Left ventricle myocardium inferior (tissue), 1 donor: ENCODE measurements at regions not wholly inside any gene's neighbourhood (a gene's known extent, or its start where the extent isn't known, plus 50 kb on each side); places are given as distances from the start of the nearest gene placed in this dataset.

Experiments used
- DNase-seq: peaks from one replicate; pipeline ENCODE4 v3.0.0-alpha.2; 2020
- H3K27ac ChIP-seq: fragments of 200-600 bp; replicated peaks from 2 replicates; pipeline ENCODE4 v1.8.0; 2021
- H3K27me3 ChIP-seq: fragments of 200-600 bp; 2 replicates; pipeline ENCODE4 v1.8.0; 2021; ENCODE audit warnings: low read depth
- H3K36me3 ChIP-seq: fragments of 200-600 bp; 2 replicates; pipeline ENCODE4 v1.8.0; 2021
- H3K4me1 ChIP-seq: fragments of 200-600 bp; 2 replicates; pipeline ENCODE4 v1.8.0; 2021
- H3K4me3 ChIP-seq: fragments of 200-600 bp; 2 replicates; pipeline ENCODE4 v1.8.0; 2021; ENCODE audit warnings: mild to moderate bottlenecking, moderate library complexity
- H3K9me3 ChIP-seq: fragments of 200-600 bp; replicated peaks from 2 replicates; pipeline ENCODE4 v1.8.0; 2021
- intact Hi-C: fragments of 100-400 bp; cut with micrococcal nuclease; formaldehyde crosslinking; loops from one replicate; pipeline ENCODE4 v1.11.0; 2022
- TF ChIP-seq, protein P1 (sequence below): fragments of 200-600 bp; IDR thresholded peaks from 2 replicates; pipeline ENCODE4 v1.8.0; 2021; ENCODE audit warnings: antibody characterized with exemption, mild to moderate bottlenecking, borderline replicate concordance
- donor health status: DM: no; HTN: yes; CAD: no; lungs with severe emphysema.

DNA sequence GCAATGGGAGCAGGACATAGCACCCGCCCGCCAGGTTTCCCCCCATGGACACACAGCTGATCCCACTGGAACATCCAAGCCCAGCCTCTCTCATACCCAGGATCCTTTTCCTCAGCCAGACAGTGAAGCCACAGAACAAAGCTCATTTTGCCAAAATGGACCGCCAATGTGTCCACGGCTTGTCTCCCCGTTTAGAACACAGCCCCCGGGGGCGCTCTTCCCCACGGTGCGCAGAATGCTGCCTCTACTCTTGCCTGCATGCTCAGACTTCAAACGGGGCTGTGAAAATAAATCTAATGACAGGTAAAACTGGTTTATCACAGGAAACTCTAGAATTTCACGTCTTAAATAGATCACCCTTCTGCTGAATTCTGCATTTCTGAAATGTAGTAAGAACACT, 548.5 kb upstream of the ID2 start:
- Histone ChIP-seq H3K27me3 (no peaks in the 10 kb centered on the region), H3K4me1 (peaks cover 44% of the 10 kb centered on the region), H3K27ac (peak overlapping the region; percentile 81), H3K9me3 (no peaks in the 10 kb centered on the region), H3K4me3 (no peak overlapping the region), H3K36me3 (no peaks in the 10 kb centered on the region)
- DNase-seq: no peak
- TF ChIP-seq, protein P1, sequence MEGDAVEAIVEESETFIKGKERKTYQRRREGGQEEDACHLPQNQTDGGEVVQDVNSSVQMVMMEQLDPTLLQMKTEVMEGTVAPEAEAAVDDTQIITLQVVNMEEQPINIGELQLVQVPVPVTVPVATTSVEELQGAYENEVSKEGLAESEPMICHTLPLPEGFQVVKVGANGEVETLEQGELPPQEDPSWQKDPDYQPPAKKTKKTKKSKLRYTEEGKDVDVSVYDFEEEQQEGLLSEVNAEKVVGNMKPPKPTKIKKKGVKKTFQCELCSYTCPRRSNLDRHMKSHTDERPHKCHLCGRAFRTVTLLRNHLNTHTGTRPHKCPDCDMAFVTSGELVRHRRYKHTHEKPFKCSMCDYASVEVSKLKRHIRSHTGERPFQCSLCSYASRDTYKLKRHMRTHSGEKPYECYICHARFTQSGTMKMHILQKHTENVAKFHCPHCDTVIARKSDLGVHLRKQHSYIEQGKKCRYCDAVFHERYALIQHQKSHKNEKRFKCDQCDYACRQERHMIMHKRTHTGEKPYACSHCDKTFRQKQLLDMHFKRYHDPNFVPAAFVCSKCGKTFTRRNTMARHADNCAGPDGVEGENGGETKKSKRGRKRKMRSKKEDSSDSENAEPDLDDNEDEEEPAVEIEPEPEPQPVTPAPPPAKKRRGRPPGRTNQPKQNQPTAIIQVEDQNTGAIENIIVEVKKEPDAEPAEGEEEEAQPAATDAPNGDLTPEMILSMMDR: no peak
- intact Hi-C loops: no loop called here

DNA sequence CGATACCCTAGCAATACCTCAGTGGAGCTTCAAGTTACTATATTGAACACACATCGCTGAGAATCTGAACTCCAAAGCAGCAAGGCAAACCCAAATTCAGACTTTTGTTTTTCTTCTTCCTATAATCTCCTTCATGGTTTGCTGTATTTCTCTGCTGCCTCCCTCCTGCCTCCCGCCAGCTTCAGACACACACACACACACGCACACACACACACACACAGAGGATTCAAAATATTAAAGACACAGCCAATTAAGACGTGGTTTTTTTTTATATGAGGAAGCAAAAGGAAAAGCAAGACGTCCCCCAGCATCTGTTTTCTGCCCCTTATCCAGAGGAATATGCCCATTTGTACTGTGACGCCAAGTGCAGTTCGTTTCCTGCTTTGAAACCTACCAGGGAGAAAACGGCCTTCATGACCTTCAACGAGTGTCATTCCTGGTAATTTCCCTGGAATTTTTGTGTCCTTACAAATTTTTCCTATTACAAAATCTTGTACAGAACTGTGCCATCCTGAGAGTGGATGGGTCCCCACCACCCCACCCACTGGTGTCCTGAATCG, 547.9 kb upstream of the ID2 start:
- Histone ChIP-seq H3K9me3 (no peaks in the 10 kb centered on the region), H3K4me3 (no peak overlapping the region), H3K27ac (peak overlapping the region; percentile 81), H3K36me3 (no peaks in the 10 kb centered on the region), H3K27me3 (no peaks in the 10 kb centered on the region), H3K4me1 (peaks cover 44% of the 10 kb centered on the region)
- no peak for DNase-seq
- TF ChIP-seq, protein P1: no peak
- intact Hi-C loops: no loop called here

DNA sequence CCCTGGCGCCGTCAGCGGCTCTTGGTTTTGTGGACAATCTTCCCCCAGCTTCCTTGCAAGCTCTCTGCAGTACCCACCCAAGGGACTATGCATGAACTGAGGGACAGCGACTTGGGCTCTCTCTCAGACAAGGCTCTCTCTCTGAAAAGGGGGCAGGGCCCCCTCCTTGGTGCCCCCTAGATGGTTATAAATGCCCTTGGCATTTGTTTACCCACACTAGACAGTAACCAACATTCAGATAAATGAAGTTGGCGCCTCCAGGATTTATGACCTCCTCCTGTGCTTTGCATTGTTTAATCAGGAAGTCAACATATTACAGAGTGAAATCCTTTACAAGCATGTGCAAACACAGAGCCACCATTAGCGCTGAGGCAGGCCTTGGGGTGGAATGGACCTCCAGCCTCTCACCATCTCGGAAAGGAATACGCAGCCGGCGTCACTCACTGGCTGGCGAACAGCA, 547.4 kb upstream of the ID2 start:
- intact Hi-C loops: no loop called here
- Histone ChIP-seq H3K4me3 (no peak overlapping the region), H3K36me3 (no peaks in the 10 kb centered on the region), H3K27ac (peak overlapping the region; percentile 81), H3K27me3 (no peaks in the 10 kb centered on the region), H3K9me3 (no peaks in the 10 kb centered on the region), H3K4me1 (peaks cover 44% of the 10 kb centered on the region)
- TF ChIP-seq, protein P1: no peak
- DNase-seq: no peak

DNA sequence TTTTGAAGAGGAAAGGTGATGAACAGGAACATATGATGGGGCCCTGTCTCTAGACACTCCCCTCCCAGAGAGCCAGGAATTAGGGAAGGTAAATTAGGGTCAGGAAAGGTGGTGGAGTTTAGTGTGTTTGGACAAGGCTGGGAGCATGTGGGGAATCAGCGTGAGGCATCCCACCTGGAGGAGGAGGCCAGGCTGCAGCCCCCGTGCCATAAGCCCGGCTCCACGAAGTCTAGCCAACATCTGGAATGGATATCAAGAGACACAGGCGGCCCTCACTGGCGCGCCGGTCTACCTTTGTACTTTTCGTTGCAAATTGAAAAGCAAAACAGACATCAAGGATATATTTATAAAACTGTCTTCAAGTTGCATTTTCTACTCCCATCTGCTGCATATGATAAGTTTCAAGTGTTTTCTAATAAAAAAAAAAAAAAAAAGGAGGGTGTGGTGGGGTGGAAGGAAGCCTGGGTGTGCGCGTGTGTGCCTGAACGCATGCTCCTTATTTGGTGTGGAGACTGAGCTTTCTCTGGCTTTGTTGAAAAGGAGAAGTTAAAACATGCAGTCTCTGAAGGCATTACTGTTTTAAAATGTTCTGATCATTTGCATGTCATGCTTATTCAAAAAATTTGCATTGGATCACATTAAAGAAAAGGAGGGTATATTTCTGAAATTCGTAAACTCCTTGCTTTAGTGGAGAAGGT, 546.7 kb upstream of the ID2 start:
- H3K27me3 ChIP-seq: no peaks in the 10 kb centered on the region
- H3K27ac ChIP-seq: peak overlapping the region; percentile 81
- intact Hi-C loops: no loop called here
- H3K36me3 ChIP-seq: no peaks in the 10 kb centered on the region
- DNase-seq: peak; percentile 37
- no peak overlapping the region for H3K4me3 ChIP-seq
- no peaks in the 10 kb centered on the region for H3K9me3 ChIP-seq
- H3K4me1 ChIP-seq: peaks cover 44% of the 10 kb centered on the region
- TF ChIP-seq, protein P1: no peak

DNA sequence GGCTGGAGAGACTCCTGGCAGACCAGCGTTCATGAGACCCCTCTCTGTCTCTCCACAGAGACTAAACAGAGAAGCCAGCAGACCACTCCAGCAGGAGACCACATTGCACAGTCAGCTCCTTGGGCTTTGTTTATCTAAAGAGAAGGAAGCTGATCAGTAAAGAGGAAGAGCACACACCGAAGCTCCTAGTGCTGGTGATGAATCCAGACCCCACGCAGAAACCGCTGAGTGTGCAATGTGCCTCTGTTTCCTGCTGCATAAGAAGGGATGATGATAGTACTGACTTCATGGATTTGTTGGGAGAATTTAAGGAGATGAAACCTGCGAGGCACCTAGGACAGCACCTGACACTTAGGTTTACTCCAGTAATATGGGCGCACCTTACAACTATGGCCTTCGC, 544.1 kb upstream of the ID2 start:
- DNase-seq: no peak
- Histone ChIP-seq H3K27me3 (no peaks in the 10 kb centered on the region), H3K4me1 (peaks cover 34% of the 10 kb centered on the region), H3K9me3 (no peaks in the 10 kb centered on the region), H3K4me3 (no peak overlapping the region), H3K27ac (peak overlapping the region; percentile 80), H3K36me3 (no peaks in the 10 kb centered on the region)
- intact Hi-C loops: no loop called here
- TF ChIP-seq, protein P1: no peak
